HepG2 (cell line): ENCODE measurements at regions not wholly inside any gene's neighbourhood (a gene's known extent, or its start where the extent isn't known, plus 50 kb on each side); places are given as distances from the start of the nearest gene placed in this dataset.

Source experiments
- ATAC-seq: fragments of 200-7000 bp; cut with Tn5 transposase; 3 replicates; pipeline ENCODE4 v1.9.1; 2020; ENCODE audit warnings: mild to moderate bottlenecking, moderate library complexity
- BruUV-seq: library from RNA; stranded (reverse); fragments of 400-500 nt; replicated peaks from 2 replicates; lab custom pipeline; 2021; lab: Mats Ljungman, UMichigan
- CTCF ChIA-PET: fragments of 300-600 bp; formaldehyde crosslinking; extraction: SDS; loops from one replicate; lab custom pipeline; 2021; ENCODE audit warnings: low total read pairs, inconsistent platforms, low intra/inter-chr PET ratio; lab: Yijun Ruan, JAX
- POLR2A ChIA-PET: fragments of 350-600 bp; sonication (Branson Sonifier 250); formaldehyde crosslinking; loops from one replicate; lab custom pipeline; 2020; ENCODE audit warnings: antibody characterized with exemption, inconsistent platforms; lab: Yijun Ruan, JAX
- DNase-seq: peaks from one replicate; pipeline ENCODE4 v3.0.0-alpha.2; 2015; ENCODE audit warnings: low spot score
- FAIRE-seq: peaks from 3 replicates; lab custom pipeline; 2011; peaks lifted over from hg19 to GRCh38; lab: Jason Lieb, UNC
- H2AFZ ChIP-seq: one replicate; pipeline ENCODE4 v1.6.1; 2011; ENCODE audit warnings: low read length, inconsistent platforms
- H3K27ac ChIP-seq: fragments of 300-600 bp; 3 replicates; pipeline ENCODE4 v1.8.0; 2011; ENCODE audit warnings: mixed run types, mild to moderate bottlenecking, mixed read lengths, low read length, inconsistent platforms; ENCODE audit not compliant: insufficient read depth; ENCODE audit errors: extremely low read length
- H3K27me3 ChIP-seq, 2 experiments: fragments of 200-600 bp in 1 of 2; 2 replicates in 1 of 2; 3 replicates in 1 of 2; pipeline versions ENCODE4 v1.6.0 to v1.8.0; 2011; ENCODE audit warnings: low read length in 2 of 2, mild to moderate bottlenecking in 2 of 2, moderate library complexity in 2 of 2, inconsistent platforms in 1 of 2; ENCODE audit not compliant: insufficient read depth in 2 of 2, control insufficient read depth in 1 of 2
- H3K36me3 ChIP-seq, 2 experiments: fragments of 200-600 bp in 1 of 2; replicated peaks in 1 of 2; 2 replicates in 1 of 2; 3 replicates in 1 of 2; pipeline versions ENCODE4 v1.5.1 to v1.8.0; 2011; ENCODE audit warnings: low read length in 2 of 2, inconsistent platforms in 1 of 2; ENCODE audit not compliant: insufficient read depth in 2 of 2, control insufficient read depth in 1 of 2
- H3K4me1 ChIP-seq: 2 replicates; pipeline ENCODE4 v1.5.1; 2012; ENCODE audit warnings: low read length, inconsistent platforms; ENCODE audit not compliant: insufficient read depth
- H3K4me2 ChIP-seq: 2 replicates; pipeline ENCODE4 v1.6.0; 2011; ENCODE audit warnings: low read depth, low read length, inconsistent platforms
- H3K4me3 ChIP-seq, 3 experiments: fragments of 200-600 bp in 1 of 3; sonication (generic), shearing (Covaris generic) in 1 of 3; replicated peaks in 1 of 3; 2 replicates each; pipeline ENCODE4 v1.5.1; 2011 to 2016; ENCODE audit warnings: low read length in 3 of 3, inconsistent platforms in 2 of 3, low read depth in 2 of 3, mild to moderate bottlenecking in 2 of 3, control low read depth in 1 of 3, mixed read lengths in 1 of 3; ENCODE audit not compliant: insufficient read depth in 1 of 3
- H3K79me2 ChIP-seq: one replicate; pipeline ENCODE4 v1.6.1; 2011; ENCODE audit warnings: low read length, inconsistent platforms; ENCODE audit not compliant: insufficient read depth
- H3K9ac ChIP-seq: 2 replicates; pipeline ENCODE4 v1.6.0; 2011; ENCODE audit warnings: mild to moderate bottlenecking, low read depth, low read length, inconsistent platforms; ENCODE audit not compliant: insufficient read depth
- H3K9me3 ChIP-seq: 2 replicates; pipeline ENCODE4 v1.5.1; 2012; ENCODE audit warnings: mild to moderate bottlenecking, low read length
- H4K20me1 ChIP-seq: 2 replicates; pipeline ENCODE4 v1.6.0; 2011; ENCODE audit warnings: inconsistent platforms, mild to moderate bottlenecking, low read length, moderate library complexity; ENCODE audit not compliant: insufficient read depth
- CREM ChIP-seq, 2 experiments: sonication (generic) in 1 of 2; formaldehyde crosslinking in 1 of 2; IDR thresholded peaks; 2 replicates each; pipeline versions ENCODE4 v1.4.0 to v1.6.1; 2016 to 2020; ENCODE audit warnings: antibody characterized with exemption in 1 of 2, mild to moderate bottlenecking in 1 of 2, missing genetic modification reagents in 1 of 2
- HHEX ChIP-seq: IDR thresholded peaks from 2 replicates; pipeline ENCODE4 v1.6.1; 2016; ENCODE audit warnings: control low read depth
- HNF4A ChIP-seq: sonication (generic); formaldehyde crosslinking; IDR thresholded peaks from 2 replicates; pipeline ENCODE4 v1.4.0; 2020; ENCODE audit warnings: missing genetic modification reagents
- NR2F1 ChIP-seq, 2 experiments: fragments of 450-650 bp in 1 of 2; formaldehyde crosslinking in 1 of 2; IDR thresholded peaks; 2 replicates each; pipeline versions ENCODE4 v1.5.0 to v1.6.1; 2016 to 2020; ENCODE audit warnings: mild to moderate bottlenecking in 1 of 2, missing compliant biosample characterization in 1 of 2, missing genetic modification reagents in 1 of 2, moderate library complexity in 1 of 2
- NR2F2 ChIP-seq: IDR thresholded peaks from 2 replicates; pipeline ENCODE4 v1.6.1; 2012; ENCODE audit warnings: low read depth, inconsistent platforms, borderline replicate concordance
- NR2F6 ChIP-seq, 2 experiments: IDR thresholded peaks; 2 replicates each; pipeline ENCODE4 v1.6.1; 2016; ENCODE audit warnings: antibody characterized with exemption in 1 of 2, mild to moderate bottlenecking in 1 of 2
- PHB2 ChIP-seq: fragments of 450-650 bp; IDR thresholded peaks from 2 replicates; pipeline ENCODE4 v1.6.1; 2018; ENCODE audit not compliant: partially characterized antibody
- PITX1 ChIP-seq: sonication (generic); formaldehyde crosslinking; IDR thresholded peaks from 2 replicates; pipeline ENCODE4 v1.5.1; 2020; ENCODE audit warnings: mild to moderate bottlenecking, missing genetic modification reagents
- PPARG ChIP-seq: conservative IDR thresholded peaks from 2 replicates; pipeline ENCODE4 v1.6.1; 2016; ENCODE audit warnings: missing biosample characterization, missing genetic modification reagents
- RARA ChIP-seq: IDR thresholded peaks from 2 replicates; pipeline ENCODE4 v1.6.1; 2016; ENCODE audit warnings: missing genetic modification reagents, missing compliant biosample characterization
- SALL1 ChIP-seq: sonication (generic); formaldehyde crosslinking; IDR thresholded peaks from 2 replicates; pipeline ENCODE4 v1.8.0; 2022; ENCODE audit warnings: mild to moderate bottlenecking, missing genetic modification reagents
- SIX1 ChIP-seq: sonication (generic); formaldehyde crosslinking; IDR thresholded peaks from 2 replicates; pipeline ENCODE4 v1.4.0; 2020; ENCODE audit warnings: missing genetic modification reagents, borderline replicate concordance
- TCF7 ChIP-seq: sonication (generic); IDR thresholded peaks from 2 replicates; pipeline ENCODE4 v1.6.1; 2016; ENCODE audit warnings: antibody characterized with exemption, low read depth
- WGBS: methylation state at CpG from one replicate; pipeline ENCODE4 v1.1.6; 2017; ENCODE audit warnings: low lambda C conversion rate; 5-methylcytosine and 5-hydroxymethylcytosine counted together
- in situ Hi-C: cut with HindIII; loops from 2 replicates; pipeline ENCODE4 v1.10.0; 2017; ENCODE audit warnings: low pct_unique_long_range_greater_than_20kb; ENCODE audit not compliant: extremely low pct_ligation_motif_present
- intact Hi-C: fragments of 100-400 bp; cut with micrococcal nuclease; formaldehyde crosslinking; loops from one replicate; pipeline ENCODE4 v1.10.0; 2022; ENCODE audit not compliant: unreplicated experiment
- TF ChIP-seq, protein P1 (sequence below): sonication (generic); formaldehyde crosslinking; IDR thresholded peaks from 2 replicates; pipeline ENCODE4 v1.4.0; 2020; ENCODE audit warnings: mild to moderate bottlenecking, missing genetic modification reagents, borderline replicate concordance
- TF ChIP-seq, protein P2 (sequence below): IDR thresholded peaks from 2 replicates; pipeline ENCODE4 v1.6.1; 2016; ENCODE audit warnings: mild to moderate bottlenecking, missing biosample characterization, missing genetic modification reagents

GRCh38 chr5:155628346-155628745, 614.8 kb downstream of the KIF4B start:
- no peak overlapping the region for H3K27ac ChIP-seq
- H3K4me2 ChIP-seq = no peak overlapping the region
- FAIRE-seq = no peak
- intact Hi-C loops = no loop called here
- TF ChIP-seq HNF4A (CRISPR knock-in tag) (peak; percentile 24; the same call in 1 of the 2 replicates), RARA (0 out of 2 replicates have a peak, but pooled peaks have one; percentile 17), PHB2 (no peak), PPARG (CRISPR knock-in tag) (peak; percentile 58; the same call in 1 of the 2 replicates), NR2F1 (CRISPR knock-in tag; IDR thresholded peaks at IDR 0.05) (peak in 1 of 2 experiments; percentile 37; a peak in 1 of 4 replicates), SALL1 (peak; percentile 27; the same call in 1 of the 2 replicates), HHEX (CRISPR knock-in tag) (peak; percentile 81), CREM (IDR thresholded peaks at IDR 0.05) (no peak), CREM (CRISPR knock-in tag; IDR thresholded peaks at IDR 0.05) (no peak), TCF7 (0 out of 2 replicates have a peak, but pooled peaks have one; percentile 25), SIX1 (CRISPR knock-in tag) (peak; percentile 73), PITX1 (CRISPR knock-in tag) (no peak), NR2F2 (peak; percentile 79), NR2F6 (IDR thresholded peaks at IDR 0.05) (peak; percentile 80), NR2F6 (CRISPR knock-in tag; IDR thresholded peaks at IDR 0.05) (peak; percentile 49; the same call in 1 of the 2 replicates)
- TF ChIP-seq, protein P1, sequence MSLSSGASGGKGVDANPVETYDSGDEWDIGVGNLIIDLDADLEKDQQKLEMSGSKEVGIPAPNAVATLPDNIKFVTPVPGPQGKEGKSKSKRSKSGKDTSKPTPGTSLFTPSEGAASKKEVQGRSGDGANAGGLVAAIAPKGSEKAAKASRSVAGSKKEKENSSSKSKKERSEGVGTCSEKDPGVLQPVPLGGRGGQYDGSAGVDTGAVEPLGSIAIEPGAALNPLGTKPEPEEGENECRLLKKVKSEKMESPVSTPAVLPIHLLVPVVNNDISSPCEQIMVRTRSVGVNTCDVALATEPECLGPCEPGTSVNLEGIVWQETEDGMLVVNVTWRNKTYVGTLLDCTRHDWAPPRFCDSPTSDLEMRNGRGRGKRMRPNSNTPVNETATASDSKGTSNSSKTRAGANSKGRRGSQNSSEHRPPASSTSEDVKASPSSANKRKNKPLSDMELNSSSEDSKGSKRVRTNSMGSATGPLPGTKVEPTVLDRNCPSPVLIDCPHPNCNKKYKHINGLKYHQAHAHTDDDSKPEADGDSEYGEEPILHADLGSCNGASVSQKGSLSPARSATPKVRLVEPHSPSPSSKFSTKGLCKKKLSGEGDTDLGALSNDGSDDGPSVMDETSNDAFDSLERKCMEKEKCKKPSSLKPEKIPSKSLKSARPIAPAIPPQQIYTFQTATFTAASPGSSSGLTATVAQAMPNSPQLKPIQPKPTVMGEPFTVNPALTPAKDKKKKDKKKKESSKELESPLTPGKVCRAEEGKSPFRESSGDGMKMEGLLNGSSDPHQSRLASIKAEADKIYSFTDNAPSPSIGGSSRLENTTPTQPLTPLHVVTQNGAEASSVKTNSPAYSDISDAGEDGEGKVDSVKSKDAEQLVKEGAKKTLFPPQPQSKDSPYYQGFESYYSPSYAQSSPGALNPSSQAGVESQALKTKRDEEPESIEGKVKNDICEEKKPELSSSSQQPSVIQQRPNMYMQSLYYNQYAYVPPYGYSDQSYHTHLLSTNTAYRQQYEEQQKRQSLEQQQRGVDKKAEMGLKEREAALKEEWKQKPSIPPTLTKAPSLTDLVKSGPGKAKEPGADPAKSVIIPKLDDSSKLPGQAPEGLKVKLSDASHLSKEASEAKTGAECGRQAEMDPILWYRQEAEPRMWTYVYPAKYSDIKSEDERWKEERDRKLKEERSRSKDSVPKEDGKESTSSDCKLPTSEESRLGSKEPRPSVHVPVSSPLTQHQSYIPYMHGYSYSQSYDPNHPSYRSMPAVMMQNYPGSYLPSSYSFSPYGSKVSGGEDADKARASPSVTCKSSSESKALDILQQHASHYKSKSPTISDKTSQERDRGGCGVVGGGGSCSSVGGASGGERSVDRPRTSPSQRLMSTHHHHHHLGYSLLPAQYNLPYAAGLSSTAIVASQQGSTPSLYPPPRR = peak; percentile 17; the same call in 1 of the 2 replicates
- TF ChIP-seq, protein P2, sequence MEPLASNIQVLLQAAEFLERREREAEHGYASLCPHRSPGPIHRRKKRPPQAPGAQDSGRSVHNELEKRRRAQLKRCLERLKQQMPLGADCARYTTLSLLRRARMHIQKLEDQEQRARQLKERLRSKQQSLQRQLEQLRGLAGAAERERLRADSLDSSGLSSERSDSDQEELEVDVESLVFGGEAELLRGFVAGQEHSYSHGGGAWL (CRISPR knock-in tag) = no peak
- TF ChIP-seq, all 625 proteins: peak for 11
- Histone ChIP-seq H4K20me1 (no peaks in the 10 kb centered on the region), H3K9ac (no peak overlapping the region), H3K27me3 (no peaks in the 10 kb centered on the region; a peak in 1 of 5 replicates), H3K4me1 (peaks cover 6% of the 10 kb centered on the region), H3K36me3 (no peaks in the 10 kb centered on the region), H3K4me3 (no peak overlapping the region), H2AFZ (no peak overlapping the region), H3K9me3 (0 out of 2 replicates have a peak, but pooled peaks cover 4% of the 10 kb centered on the region), H3K79me2 (no peaks in the 10 kb centered on the region)
- peak; percentile 1 for DNase-seq
- ChIA-PET POLR2A (no interaction called here), CTCF (no interaction called here)
- in situ Hi-C loops = no loop called here
- BruUV-seq = no TSS peak
- ATAC-seq = no peak
- 2% methylated on average over 7 of the region's 7 CpGs for WGBS
